ENCODE measurements at regions not wholly inside any gene's neighbourhood (a gene's known extent, or its start where the extent isn't known, plus 50 kb on each side); places are given as distances from the start of the nearest gene placed in this dataset.

DNA sequence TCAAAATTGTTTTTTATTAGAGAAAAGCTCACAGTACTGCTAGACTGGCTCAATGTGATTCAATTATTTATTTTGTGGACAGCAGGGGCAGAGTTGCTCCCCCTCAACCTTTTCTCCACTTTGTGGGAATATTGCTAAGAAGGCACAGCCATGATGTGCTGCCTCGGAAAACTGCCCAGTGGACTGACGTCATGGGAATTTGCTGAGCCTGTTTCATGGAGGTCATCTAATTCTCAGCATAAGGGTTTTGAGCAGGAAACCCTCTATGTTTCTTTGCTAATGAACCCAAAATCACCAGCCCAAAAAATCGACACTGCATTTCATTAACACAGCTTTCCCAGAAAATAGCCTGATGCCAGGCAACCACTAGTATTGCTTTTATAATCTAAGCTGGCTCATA lies 228.8 kb upstream of the FAM3C start:
- no peak overlapping the region for H3K4me3 ChIP-seq (ENCODE audit: low read depth, low read length)
- no peak for DNase-seq (ENCODE audit: low read depth)
- TF ChIP-seq, protein P1, sequence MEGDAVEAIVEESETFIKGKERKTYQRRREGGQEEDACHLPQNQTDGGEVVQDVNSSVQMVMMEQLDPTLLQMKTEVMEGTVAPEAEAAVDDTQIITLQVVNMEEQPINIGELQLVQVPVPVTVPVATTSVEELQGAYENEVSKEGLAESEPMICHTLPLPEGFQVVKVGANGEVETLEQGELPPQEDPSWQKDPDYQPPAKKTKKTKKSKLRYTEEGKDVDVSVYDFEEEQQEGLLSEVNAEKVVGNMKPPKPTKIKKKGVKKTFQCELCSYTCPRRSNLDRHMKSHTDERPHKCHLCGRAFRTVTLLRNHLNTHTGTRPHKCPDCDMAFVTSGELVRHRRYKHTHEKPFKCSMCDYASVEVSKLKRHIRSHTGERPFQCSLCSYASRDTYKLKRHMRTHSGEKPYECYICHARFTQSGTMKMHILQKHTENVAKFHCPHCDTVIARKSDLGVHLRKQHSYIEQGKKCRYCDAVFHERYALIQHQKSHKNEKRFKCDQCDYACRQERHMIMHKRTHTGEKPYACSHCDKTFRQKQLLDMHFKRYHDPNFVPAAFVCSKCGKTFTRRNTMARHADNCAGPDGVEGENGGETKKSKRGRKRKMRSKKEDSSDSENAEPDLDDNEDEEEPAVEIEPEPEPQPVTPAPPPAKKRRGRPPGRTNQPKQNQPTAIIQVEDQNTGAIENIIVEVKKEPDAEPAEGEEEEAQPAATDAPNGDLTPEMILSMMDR (IDR thresholded peaks at IDR 0.05; ENCODE audit: insufficient read depth, low read depth, low read length, missing control alignments) = no peak

DNA sequence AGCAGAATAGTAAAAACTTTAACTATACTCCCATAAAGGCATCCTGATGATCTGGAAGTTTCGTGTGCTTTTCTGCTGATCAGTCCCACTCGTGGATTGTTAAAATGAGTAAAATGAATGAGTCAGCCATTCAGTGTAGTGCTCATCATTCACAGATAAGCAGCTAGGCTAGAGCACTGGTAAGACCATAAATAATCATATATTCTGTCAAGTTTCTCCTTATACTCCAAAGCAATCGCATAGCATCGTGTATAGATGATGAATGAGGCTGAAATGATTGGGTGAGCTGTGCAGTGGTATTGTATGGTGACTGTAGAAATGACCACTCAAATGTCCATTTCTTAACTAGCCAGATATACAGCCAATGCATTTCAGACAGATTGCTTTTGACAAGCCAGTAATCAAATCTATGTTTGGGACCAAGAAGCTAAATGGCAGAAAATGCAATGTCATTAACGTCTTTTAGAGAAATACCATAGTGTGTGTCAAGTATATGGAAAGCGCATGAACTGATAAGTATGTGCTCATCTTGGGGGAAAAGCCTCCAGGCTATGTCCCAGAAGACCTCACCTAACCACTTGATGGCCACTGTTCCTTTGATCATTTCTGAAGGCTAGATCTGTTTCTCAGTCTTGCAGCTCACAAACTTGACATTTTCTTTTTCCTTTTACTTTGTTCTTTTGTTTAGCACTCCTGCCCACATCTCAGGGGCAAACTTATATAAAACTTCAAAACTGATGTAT lies 227.2 kb upstream of the FAM3C start:
- TF ChIP-seq, protein P1 (IDR thresholded peaks at IDR 0.05; ENCODE audit: insufficient read depth, low read depth, low read length, missing control alignments) = no peak
- no peak for DNase-seq (ENCODE audit: low read depth)
- H3K4me3 ChIP-seq (ENCODE audit: low read depth, low read length) = no peak overlapping the region

DNA sequence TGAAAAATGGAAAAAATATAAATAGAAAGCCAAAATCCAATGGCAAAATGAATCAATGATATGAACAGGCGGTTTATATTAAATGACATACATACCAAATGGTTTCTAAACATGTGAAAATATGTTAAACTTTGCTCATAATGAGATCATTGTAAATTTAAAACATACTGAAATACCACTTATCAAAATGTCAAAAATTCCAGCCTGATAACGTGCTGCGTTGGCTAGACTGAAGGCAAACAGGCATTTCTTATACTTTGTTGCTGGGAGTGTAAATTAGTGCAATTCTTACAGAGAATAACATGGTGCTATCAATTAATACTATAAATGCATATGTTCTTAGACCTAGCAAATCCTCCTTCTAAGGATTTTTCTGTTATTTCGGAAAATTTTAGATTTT lies 225.8 kb upstream of the FAM3C start:
- TF ChIP-seq, protein P1 (IDR thresholded peaks at IDR 0.05; ENCODE audit: insufficient read depth, low read depth, low read length, missing control alignments) = no peak
- H3K4me3 ChIP-seq (ENCODE audit: low read depth, low read length) = no peak overlapping the region
- DNase-seq (ENCODE audit: low read depth) = no peak

DNA sequence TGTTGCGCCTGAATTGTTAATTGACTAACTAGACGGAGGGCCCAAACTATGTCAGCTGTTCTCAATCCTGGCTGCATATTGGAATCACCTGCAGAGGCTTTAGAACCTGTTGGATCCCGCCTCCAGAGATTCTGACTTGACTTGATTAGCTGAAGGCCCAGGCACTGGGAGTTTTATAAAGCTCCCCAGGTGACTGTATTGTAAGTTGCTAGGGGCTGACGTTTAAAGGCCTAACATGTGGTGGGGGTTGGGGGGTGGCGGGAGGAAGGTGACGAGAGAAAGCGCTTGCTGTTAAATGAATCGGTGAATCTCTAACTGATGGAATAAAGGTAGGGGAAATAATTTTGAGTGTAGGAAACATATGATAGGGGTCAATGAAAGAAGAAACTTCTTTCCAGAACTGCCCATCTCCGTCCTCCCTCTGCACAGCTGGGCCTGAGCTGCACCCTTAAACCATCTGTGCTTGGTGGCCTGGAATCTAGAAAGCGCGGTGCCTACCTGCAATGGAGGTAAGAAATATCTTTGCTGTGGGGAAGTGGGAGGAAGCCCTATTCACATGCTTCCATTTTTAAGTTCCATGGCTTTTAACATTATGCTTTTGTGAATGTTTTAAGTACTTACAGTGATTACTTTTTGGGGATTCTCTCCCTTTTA lies 225.0 kb upstream of the FAM3C start:
- DNase-seq (ENCODE audit: low read depth) = no peak
- no peak overlapping the region for H3K4me3 ChIP-seq (ENCODE audit: low read depth, low read length)
- TF ChIP-seq, protein P1 (IDR thresholded peaks at IDR 0.05; ENCODE audit: insufficient read depth, low read depth, low read length, missing control alignments) = no peak

DNA sequence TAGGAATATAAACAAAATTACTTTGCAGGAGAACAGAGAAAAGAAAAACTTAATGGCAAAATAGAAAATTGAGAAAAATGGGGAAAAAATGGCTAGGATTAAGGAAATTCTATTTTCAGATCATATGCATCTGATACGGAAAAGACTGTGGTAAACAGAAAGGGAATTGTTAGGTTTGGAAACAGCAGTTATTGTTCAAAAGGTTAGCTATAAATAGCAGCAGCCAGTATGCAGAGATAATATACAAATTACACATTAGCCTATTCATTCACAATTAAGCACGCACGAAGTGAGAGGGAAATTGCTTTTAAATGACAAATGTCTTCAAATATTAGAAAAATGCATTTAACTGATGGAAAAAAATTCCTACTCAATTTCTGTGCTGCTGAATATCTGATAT lies 224.1 kb upstream of the FAM3C start:
- H3K4me3 ChIP-seq (ENCODE audit: low read depth, low read length) = no peak overlapping the region
- TF ChIP-seq, protein P1 (IDR thresholded peaks at IDR 0.05; ENCODE audit: insufficient read depth, low read depth, low read length, missing control alignments) = no peak
- DNase-seq (ENCODE audit: low read depth) = no peak

DNA sequence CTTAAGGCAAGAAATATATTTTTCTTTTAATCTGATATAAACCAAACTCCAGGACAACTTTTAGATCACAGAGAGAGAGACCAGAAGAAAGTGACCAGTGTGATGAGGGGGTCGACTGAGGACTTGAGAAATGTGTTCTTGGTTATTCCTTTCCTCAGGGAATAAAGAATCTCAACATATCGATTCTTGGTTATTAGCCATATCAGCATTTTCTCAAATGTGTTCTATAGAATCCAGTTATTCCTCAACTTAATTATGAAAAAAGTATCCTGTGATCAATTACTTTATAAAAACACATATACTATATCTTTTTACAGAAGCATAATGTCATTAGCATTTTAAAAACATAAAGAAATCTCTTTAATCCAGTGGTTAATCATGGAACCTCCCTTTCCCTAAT lies 222.1 kb upstream of the FAM3C start:
- TF ChIP-seq, protein P1 (IDR thresholded peaks at IDR 0.05; ENCODE audit: insufficient read depth, low read depth, low read length, missing control alignments) = no peak
- no peak overlapping the region for H3K4me3 ChIP-seq (ENCODE audit: low read depth, low read length)
- no peak for DNase-seq (ENCODE audit: low read depth)

All from GM12865 (cell line).